ENCODE measurements at regions not wholly inside any gene's neighbourhood (a gene's known extent, or its start where the extent isn't known, plus 50 kb on each side); places are given as distances from the start of the nearest gene placed in this dataset.
A peak's percentile ranks its signal among the peaks of the same experiment; 100 is the strongest.
"Not testable (repeated sequence)": the region's sequence is repeated elsewhere in the genome, so short reads cannot be mapped to it uniquely, and the experiment has no call there.

GRCh38 chr4:18813055-18813454 lies 791.5 kb upstream of the LCORL start:
- no peak for DNase-seq

DNA sequence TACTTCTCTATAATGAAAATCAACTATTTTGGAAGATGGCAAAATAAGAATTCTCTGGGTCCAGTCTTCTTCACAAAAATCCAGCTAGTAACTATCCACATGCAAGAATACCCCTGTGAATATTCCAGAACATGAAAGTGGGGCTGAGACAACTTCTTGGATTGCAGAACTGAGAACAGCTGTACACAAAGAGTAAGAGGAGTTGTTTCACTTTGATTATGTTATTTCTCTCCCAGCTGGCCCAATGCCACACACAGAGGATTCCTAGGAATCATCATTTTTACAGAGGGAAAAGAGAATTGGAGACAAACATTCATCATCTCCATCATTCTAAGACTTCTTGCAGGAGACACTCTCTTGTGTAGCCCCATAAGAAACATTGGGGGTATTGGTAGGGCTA lies 782.2 kb upstream of the LCORL start:
- no peak for DNase-seq

GRCh38 chr4:18798123-18798522 lies 776.6 kb upstream of the LCORL start:
- no peak for DNase-seq

- DNase-seq, result no peak
These were observed 774.2 kb upstream of the LCORL start for GRCh38 chr4:18795794-18796193.

- DNase-seq, result no peak
These were observed 755.8 kb upstream of the LCORL start for GRCh38 chr4:18777190-18777930.

- DNase-seq, result no peak
These were observed 746.4 kb upstream of the LCORL start for GRCh38 chr4:18767921-18768320.

GRCh38 chr4:18756671-18757070 lies 735.1 kb upstream of the LCORL start:
- no peak for DNase-seq

DNA sequence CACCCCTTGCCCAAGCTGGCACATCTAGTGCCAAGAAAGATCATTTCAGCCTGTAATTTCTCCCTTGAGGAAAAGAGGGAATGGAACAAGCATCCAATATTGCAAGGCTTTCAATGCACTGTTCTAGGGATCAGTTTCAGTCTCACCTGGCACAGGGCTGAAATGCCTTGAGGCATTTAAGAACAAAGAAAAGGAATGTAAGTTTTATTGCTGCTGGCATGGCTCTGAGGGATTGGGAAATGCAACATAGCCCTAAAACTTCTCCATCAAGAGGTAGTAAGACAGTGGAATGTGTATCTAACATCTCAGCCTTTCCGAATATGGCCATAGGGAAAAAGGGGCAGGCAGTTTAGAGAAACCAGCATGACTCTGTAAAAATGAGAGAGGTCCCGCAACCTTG lies 732.6 kb upstream of the LCORL start:
- no peak for DNase-seq

- no peak for DNase-seq
These were observed 729.5 kb upstream of the LCORL start for GRCh38 chr4:18751083-18751482.

DNA sequence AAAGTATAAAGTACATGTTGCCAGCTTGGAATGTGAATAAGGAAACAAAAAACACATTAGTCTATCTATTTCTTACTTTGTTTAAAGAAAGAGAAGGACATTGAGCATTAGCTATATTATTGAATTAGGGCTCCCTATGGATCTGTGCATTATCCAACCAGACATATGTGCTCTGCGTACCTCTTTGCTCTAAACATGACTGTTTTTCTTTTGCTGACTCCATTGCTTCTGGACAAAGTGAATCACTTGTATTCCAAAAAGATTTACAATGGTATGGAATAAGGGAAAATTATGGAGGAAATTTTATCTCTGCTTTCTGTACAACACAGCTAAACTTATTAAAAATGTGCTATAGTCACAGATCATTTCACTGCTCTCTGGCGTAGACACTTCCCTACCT lies 727.8 kb upstream of the LCORL start:
- DNase-seq, result no peak

- DNase-seq, result no peak
These were observed 715.0 kb upstream of the LCORL start for GRCh38 chr4:18736551-18736950.

GRCh38 chr4:18735740-18736268 lies 714.2 kb upstream of the LCORL start:
- DNase-seq, result no peak

DNA sequence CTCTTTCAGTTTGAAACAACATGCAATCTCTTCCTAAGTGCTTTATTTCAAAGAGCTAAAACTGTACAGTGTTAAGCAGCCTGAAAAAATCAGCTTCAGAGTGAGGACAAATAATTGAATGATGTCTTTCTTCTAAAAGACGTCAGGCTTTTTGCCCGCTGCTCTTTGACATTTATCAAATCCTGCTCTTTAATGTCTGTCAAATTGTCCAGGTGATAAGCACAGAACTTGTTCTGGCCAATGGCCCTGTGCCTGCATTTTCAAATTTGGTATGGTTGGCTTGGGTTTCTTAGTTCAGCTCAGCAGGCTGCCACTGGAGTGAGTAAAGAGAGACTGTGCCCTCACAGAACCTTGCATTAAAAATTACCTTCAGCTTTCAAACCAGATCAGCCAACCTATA lies 712.9 kb upstream of the LCORL start:
- DNase-seq, result no peak

DNA sequence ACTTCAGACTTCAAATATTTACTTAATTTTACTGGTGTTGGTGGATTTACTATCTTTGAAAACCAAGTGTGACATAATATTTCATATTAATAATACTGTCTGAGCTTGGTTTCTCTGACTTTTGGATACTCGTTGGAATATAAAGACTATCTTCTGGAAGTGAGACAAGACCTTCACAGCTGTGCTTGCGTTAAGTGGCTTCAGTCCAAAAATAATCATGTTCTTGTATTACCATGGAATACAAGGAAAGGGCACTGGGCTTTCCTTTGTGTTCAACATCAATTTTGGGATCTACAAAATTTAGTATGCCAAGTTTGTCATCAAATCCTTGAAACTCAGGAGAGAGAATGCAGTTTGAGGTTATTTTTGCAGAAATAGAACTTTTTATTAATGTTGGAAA lies 712.4 kb upstream of the LCORL start:
- no peak for DNase-seq

- DNase-seq, result no peak
These were observed 701.2 kb upstream of the LCORL start for GRCh38 chr4:18722748-18723191.

DNA sequence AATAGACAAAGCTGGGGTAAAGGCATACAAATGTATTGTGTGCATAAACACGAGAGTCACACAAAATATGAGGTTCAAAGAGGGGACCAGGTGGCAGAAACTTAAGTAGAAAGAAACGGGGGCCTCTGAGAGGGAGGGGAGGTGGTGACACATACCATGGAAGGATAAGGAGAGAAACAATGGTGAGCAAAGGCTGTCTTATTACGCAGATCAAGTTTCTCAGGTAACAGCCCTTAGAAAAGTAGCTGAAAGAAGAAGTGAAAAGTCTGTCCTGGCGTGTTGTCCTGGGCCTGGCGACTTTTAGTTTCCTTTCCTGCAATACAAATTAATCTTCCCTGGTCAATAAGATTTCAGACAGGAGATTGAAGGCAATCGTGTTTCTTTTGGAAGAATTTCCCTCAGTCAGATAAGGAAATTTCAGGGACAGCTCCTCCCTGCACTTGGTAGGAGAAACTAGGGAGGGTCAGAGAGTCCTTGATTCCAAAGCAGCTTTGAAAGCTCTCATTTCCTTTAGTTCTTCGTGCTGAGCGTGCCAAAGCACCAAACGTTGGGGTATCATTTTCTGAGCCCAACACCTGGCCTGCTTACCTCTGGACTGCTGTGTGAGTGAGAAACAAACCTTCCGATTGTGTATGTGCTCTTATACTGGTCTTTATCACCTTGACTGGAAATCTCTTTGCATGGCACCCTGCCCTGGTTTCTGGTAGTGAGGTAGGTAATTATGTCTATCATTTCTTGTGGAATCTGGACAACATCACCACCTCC lies 676.7 kb upstream of the LCORL start:
- DNase-seq, result no peak

DNA sequence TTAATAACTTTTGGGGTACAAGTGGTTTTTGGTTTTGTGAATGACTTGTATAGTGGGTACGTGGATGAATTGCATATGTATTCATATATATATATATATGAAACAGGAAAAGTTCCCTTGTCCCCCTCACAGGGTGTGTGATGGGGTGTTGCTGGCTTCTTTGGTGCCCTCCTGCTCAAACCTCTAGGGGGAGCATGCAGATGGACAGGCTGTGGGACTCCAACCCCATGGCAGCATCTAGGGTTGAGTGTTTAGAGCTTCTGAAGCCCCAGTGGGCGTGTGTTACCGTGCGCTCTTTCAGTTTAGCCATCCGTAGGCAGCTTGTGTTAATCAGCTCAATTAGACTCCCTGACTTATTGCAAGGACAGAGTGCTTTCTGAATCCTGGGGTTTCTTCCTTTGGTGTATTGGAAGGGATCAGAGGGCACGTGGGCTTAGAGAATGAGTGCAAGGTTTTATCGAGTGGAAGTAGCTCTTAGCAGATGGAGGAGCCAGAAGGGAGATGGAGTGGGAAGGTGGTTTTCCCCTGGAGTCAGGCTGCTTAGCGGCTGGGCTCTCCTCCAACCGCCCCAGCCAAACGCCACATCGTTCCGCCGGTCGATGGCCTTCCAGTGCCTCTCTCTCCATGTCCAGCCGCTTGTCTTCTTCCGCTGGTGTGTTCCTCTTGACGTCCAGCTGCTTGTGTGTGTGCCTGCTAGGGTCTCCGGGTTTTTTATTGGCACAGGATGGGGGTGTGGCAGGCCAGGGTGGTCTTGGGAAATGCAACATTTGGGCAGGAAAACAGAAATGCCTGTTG lies 674.4 kb upstream of the LCORL start:
- DNase-seq, result no peak

GRCh38 chr4:18691431-18692200 lies 670.1 kb upstream of the LCORL start:
- no peak for DNase-seq

DNA sequence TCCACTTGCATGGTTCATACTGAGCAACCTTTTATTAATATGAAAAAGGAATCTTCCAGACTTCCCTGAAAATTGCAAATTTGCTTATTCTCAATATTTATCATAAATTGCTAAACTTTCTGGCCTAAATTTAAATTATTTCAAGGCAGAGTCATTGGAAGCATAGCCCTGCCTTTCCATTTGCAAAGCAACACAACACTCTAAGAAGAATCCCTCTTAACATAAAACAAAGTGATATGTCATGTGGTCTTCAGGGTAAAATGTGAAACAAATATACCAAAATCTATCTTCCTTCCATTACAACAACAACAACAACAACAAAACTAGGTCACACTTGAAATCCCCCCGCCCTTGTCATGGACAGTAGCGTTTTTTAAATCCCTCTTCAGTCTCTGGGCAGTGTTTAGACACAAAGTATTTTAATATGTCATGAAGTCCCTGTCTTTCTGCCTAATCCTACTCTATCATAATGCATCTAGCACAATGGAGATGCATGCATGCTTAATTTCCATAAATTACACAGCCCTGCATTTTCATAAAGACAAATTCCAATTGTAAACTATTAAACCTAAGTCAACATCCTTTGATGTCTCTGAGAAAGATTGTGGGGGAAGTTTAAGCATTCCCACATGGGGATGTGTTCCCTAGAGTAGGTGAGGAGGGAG lies 668.9 kb upstream of the LCORL start:
- DNase-seq, result no peak

- DNase-seq, result peak; percentile 14
These were observed 668.0 kb upstream of the LCORL start for GRCh38 chr4:18689308-18690115.

DNA sequence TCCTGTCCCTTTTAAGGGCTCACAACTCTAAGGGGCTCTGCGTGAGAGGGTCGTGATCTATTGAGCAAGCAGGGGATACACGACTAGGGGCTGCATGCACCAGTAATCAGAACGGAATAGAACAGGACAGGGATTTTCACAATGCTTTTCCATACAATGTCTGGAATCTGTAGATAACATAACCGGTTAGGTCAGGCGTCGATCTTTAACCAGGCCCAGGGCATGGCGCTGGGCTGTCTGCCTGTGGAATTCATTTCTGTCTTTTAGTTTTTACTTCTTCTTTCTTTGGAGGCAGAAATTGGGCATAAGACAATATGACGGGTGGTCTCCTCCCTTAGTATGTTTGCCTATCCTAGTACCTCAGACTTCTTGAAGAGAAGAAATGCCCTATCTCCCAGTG lies 666.8 kb upstream of the LCORL start:
- DNase-seq, result not testable (repeated sequence)

Data from activated gamma-delta T cell treated with Interleukin-2 at 50 U/mL for 16 hours (primary cell).